GM23338 (cell line): ENCODE measurements at regions not wholly inside any gene's neighbourhood (a gene's known extent, or its start where the extent isn't known, plus 50 kb on each side); places are given as distances from the start of the nearest gene placed in this dataset.

ENCODE experiments used
- ATAC-seq: fragments of 200-7000 bp; cut with Tn5 transposase; 3 replicates; pipeline ENCODE4 v1.9.1; 2020
- DNase-seq: peaks from one replicate; pipeline ENCODE4 v3.0.0-alpha.2; 2015; ENCODE audit warnings: low spot score
- H2AFZ ChIP-seq: fragments of 200-600 bp; sonication (generic); 2 replicates; pipeline ENCODE4 v1.8.0; 2016; ENCODE audit warnings: antibody characterized with exemption, mild to moderate bottlenecking, moderate library complexity
- H3F3A ChIP-seq: fragments of 200-600 bp; sonication (generic); replicated peaks from 2 replicates; pipeline ENCODE4 v1.8.0; 2017; ENCODE audit warnings: antibody characterized with exemption, mixed run types, low read depth
- H3K27ac ChIP-seq: fragments of 200-600 bp; sonication (generic); 2 replicates; pipeline ENCODE4 v1.6.1; 2016; ENCODE audit warnings: low read depth
- H3K27me3 ChIP-seq: fragments of 200-600 bp; sonication (generic); 2 replicates; pipeline ENCODE4 v1.8.0; 2016; ENCODE audit warnings: mild to moderate bottlenecking, mixed run types, moderate library complexity; ENCODE audit not compliant: insufficient read depth
- H3K36me3 ChIP-seq: fragments of 200-600 bp; sonication (generic); 2 replicates; pipeline ENCODE4 v1.8.0; 2016; ENCODE audit warnings: mild to moderate bottlenecking; ENCODE audit not compliant: insufficient read depth
- H3K4me1 ChIP-seq: fragments of 200-600 bp; sonication (generic); 2 replicates; pipeline ENCODE4 v1.8.0; 2016; ENCODE audit warnings: mild to moderate bottlenecking, moderate library complexity; ENCODE audit not compliant: insufficient read depth
- H3K4me2 ChIP-seq: fragments of 200-600 bp; sonication (generic); 2 replicates; pipeline ENCODE4 v1.7.1; 2017; ENCODE audit warnings: mixed run types
- H3K4me3 ChIP-seq: fragments of 200-600 bp; sonication (generic); 2 replicates; pipeline ENCODE4 v1.6.1; 2016; ENCODE audit warnings: mixed run types
- H3K79me2 ChIP-seq: fragments of 200-600 bp; sonication (generic); replicated peaks from 2 replicates; pipeline ENCODE4 v1.8.0; 2017; ENCODE audit warnings: mild to moderate bottlenecking; ENCODE audit not compliant: insufficient read depth
- H3K9me2 ChIP-seq: fragments of 200-600 bp; sonication (generic); 2 replicates; pipeline ENCODE4 v1.8.0; 2017; ENCODE audit not compliant: insufficient read depth
- H4K20me1 ChIP-seq: fragments of 200-600 bp; sonication (generic); replicated peaks from 2 replicates; pipeline ENCODE4 v1.8.0; 2017; ENCODE audit warnings: mild to moderate bottlenecking; ENCODE audit not compliant: insufficient read depth
- H3K27ac Mint-ChIP-seq: 2 replicates; pipeline ENCODE4 v1.8.0; 2020; ENCODE audit warnings: inconsistent platforms, mild to moderate bottlenecking, moderate library complexity, mixed read lengths
- H3K27me3 Mint-ChIP-seq: 3 replicates; pipeline ENCODE4 v1.8.0; 2022; ENCODE audit warnings: low read depth, mild to moderate bottlenecking, moderate library complexity, mixed read lengths, inconsistent platforms; ENCODE audit not compliant: insufficient read depth, poor library complexity
- H3K36me3 Mint-ChIP-seq: 3 replicates; pipeline ENCODE4 v1.8.0; 2021; ENCODE audit warnings: low read depth, mild to moderate bottlenecking, inconsistent platforms, moderate library complexity, mixed read lengths
- H3K4me1 Mint-ChIP-seq: 3 replicates; pipeline ENCODE4 v1.8.0; 2020; ENCODE audit warnings: mild to moderate bottlenecking, inconsistent platforms, mixed read lengths
- H3K4me3 Mint-ChIP-seq: 3 replicates; pipeline ENCODE4 v1.8.0; 2021; ENCODE audit warnings: moderate library complexity, mild to moderate bottlenecking, inconsistent platforms, mixed read lengths
- H3K9me3 Mint-ChIP-seq: 3 replicates; pipeline ENCODE4 v1.8.0; 2020; ENCODE audit warnings: moderate library complexity, mild to moderate bottlenecking, inconsistent platforms, mixed read lengths
- EZH2phosphoT487 ChIP-seq: fragments of 200-600 bp; sonication (generic); IDR thresholded peaks from one replicate; pipeline ENCODE4 v1.8.1; 2018; ENCODE audit warnings: antibody characterized with exemption; ENCODE audit not compliant: unreplicated experiment
- NANOG ChIP-seq: IDR thresholded peaks from 2 replicates; pipeline ENCODE4 v1.6.1; 2016; ENCODE audit warnings: antibody characterized with exemption, borderline replicate concordance
- POLR2AphosphoS5 ChIP-seq: IDR thresholded peaks from 2 replicates; pipeline ENCODE4 v1.6.1; 2016; ENCODE audit warnings: antibody characterized with exemption, low read depth
- REST ChIP-seq: IDR thresholded peaks from one replicate; pipeline ENCODE4 v1.6.1; 2018; ENCODE audit warnings: antibody characterized with exemption; ENCODE audit not compliant: unreplicated experiment
- ZNF331 ChIP-seq: fragments of 250-450 bp; sonication (Bioruptor Pico); IDR thresholded peaks from 2 replicates; pipeline ENCODE4 v1.5.0; 2020; ENCODE audit warnings: low read depth, mild to moderate bottlenecking, moderate library complexity
- ZNF462 ChIP-seq: fragments of 250-450 bp; sonication (Bioruptor Pico); IDR thresholded peaks from 2 replicates; pipeline ENCODE4 v1.5.0; 2020; ENCODE audit warnings: mild to moderate bottlenecking, moderate library complexity

GRCh38 chr10:4334871-4335270, 491.1 kb upstream of the AKR1E2 start (continued):
- no peak for TF ChIP-seq ZNF331 (CRISPR knock-in tag)
- TF ChIP-seq REST: no peak

- Histone ChIP-seq H3F3A (no peaks in the 10 kb centered on the region), H3K9me2 (peaks cover 2% of the 10 kb centered on the region; the same call in 1 of the 2 replicates), H3K4me3 (no peak overlapping the region), H3K4me1 (peaks cover 17% of the 10 kb centered on the region), H3K36me3 (no peaks in the 10 kb centered on the region), H3K4me2 (no peak overlapping the region), H3K79me2 (no peaks in the 10 kb centered on the region), H3K27me3 (no peaks in the 10 kb centered on the region), H2AFZ (no peak overlapping the region), H4K20me1 (no peaks in the 10 kb centered on the region), H3K27ac (no peak overlapping the region)
- Mint-ChIP-seq H3K4me1 (peaks cover 14% of the 10 kb centered on the region), H3K9me3 (no peaks in the 10 kb centered on the region), H3K36me3 (no peaks in the 10 kb centered on the region), H3K27me3 (no peaks in the 10 kb centered on the region), H3K27ac (no peak overlapping the region), H3K4me3 (no peak overlapping the region)
- DNase-seq: no peak
- ATAC-seq: no peak
- TF ChIP-seq EZH2phosphoT487 (no peak), REST (no peak)
Observed at GRCh38 chr10:4334015-4334414, 492.0 kb upstream of the AKR1E2 start.

- ATAC-seq: no peak
- no peaks in the 10 kb centered on the region for H3K36me3 Mint-ChIP-seq
Observed at GRCh38 chr10:4333459-4333894, 492.5 kb upstream of the AKR1E2 start.

More at GRCh38 chr10:4333459-4333894, 492.5 kb upstream of the AKR1E2 start:
- Mint-ChIP-seq H3K27me3 (no peaks in the 10 kb centered on the region), H3K9me3 (no peaks in the 10 kb centered on the region), H3K4me1 (peaks cover 14% of the 10 kb centered on the region), H3K27ac (no peak overlapping the region), H3K4me3 (no peak overlapping the region)
- H4K20me1 ChIP-seq: no peaks in the 10 kb centered on the region
- H3K4me1 ChIP-seq: peaks cover 17% of the 10 kb centered on the region
- H3K4me3 ChIP-seq: no peak overlapping the region
- no peaks in the 10 kb centered on the region for H3K36me3 ChIP-seq
- H2AFZ ChIP-seq: no peak overlapping the region
- no peak overlapping the region for H3K27ac ChIP-seq
- no peak for TF ChIP-seq POLR2AphosphoS5
- TF ChIP-seq ZNF462 (CRISPR knock-in tag): no peak
- TF ChIP-seq NANOG: no peak
- no peaks in the 10 kb centered on the region for H3K27me3 ChIP-seq
- H3F3A ChIP-seq: no peaks in the 10 kb centered on the region
- H3K79me2 ChIP-seq: no peaks in the 10 kb centered on the region
- no peak overlapping the region for H3K4me2 ChIP-seq
- peaks cover 2% of the 10 kb centered on the region; the same call in 1 of the 2 replicates for H3K9me2 ChIP-seq
- no peak for DNase-seq
